Body of pancreas (tissue), 4 donors: ENCODE measurements at regions not wholly inside any gene's neighbourhood (a gene's known extent, or its start where the extent isn't known, plus 50 kb on each side); places are given as distances from the start of the nearest gene placed in this dataset.

Source experiments
- POLR2A ChIP-seq, 3 donors: fragments of 450-650 bp; IDR thresholded peaks; one replicate each; pipeline ENCODE4 v1.6.1; 2016; ENCODE audit warnings: antibody characterized with exemption in 3 of 3, mild to moderate bottlenecking in 2 of 3
- TF ChIP-seq, protein P1 (sequence below), 7 experiments: fragments of 450-650 bp in 4 of 7; fragments of 200-600 bp in 3 of 7; sonication (generic) in 3 of 7; IDR thresholded peaks; one replicate each; pipeline ENCODE4 v1.5.1; 2016 to 2019; ENCODE audit warnings: antibody characterized with exemption in 7 of 7

GRCh38 chr4:132596186-132596585 lies 552.9 kb upstream of the PCDH10 start:
- no peak for TF ChIP-seq POLR2A (IDR thresholded peaks at IDR 0.05)
- TF ChIP-seq, protein P1, sequence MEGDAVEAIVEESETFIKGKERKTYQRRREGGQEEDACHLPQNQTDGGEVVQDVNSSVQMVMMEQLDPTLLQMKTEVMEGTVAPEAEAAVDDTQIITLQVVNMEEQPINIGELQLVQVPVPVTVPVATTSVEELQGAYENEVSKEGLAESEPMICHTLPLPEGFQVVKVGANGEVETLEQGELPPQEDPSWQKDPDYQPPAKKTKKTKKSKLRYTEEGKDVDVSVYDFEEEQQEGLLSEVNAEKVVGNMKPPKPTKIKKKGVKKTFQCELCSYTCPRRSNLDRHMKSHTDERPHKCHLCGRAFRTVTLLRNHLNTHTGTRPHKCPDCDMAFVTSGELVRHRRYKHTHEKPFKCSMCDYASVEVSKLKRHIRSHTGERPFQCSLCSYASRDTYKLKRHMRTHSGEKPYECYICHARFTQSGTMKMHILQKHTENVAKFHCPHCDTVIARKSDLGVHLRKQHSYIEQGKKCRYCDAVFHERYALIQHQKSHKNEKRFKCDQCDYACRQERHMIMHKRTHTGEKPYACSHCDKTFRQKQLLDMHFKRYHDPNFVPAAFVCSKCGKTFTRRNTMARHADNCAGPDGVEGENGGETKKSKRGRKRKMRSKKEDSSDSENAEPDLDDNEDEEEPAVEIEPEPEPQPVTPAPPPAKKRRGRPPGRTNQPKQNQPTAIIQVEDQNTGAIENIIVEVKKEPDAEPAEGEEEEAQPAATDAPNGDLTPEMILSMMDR (IDR thresholded peaks at IDR 0.05) = no peak
